HG02870 (cell line): ENCODE measurements at regions not wholly inside any gene's neighbourhood (a gene's known extent, or its start where the extent isn't known, plus 50 kb on each side); places are given as distances from the start of the nearest gene placed in this dataset.
"Not testable (repeated sequence)": the region's sequence is repeated elsewhere in the genome, so short reads cannot be mapped to it uniquely, and the experiment has no call there.

ENCODE experiments used
- ATAC-seq: cut with Tn5 transposase; IDR thresholded peaks from one replicate; pipeline ENCODE4 v1.9.1; 2021; ENCODE audit warnings: mild to moderate bottlenecking, moderate library complexity; ENCODE audit not compliant: unreplicated experiment

- no peak for ATAC-seq
Measured at GRCh38 chr10:33630761-33631160, 296.3 kb upstream of the NRP1 start.

- ATAC-seq = no peak
Measured at GRCh38 chr10:33627611-33628010, 293.1 kb upstream of the NRP1 start.

DNA sequence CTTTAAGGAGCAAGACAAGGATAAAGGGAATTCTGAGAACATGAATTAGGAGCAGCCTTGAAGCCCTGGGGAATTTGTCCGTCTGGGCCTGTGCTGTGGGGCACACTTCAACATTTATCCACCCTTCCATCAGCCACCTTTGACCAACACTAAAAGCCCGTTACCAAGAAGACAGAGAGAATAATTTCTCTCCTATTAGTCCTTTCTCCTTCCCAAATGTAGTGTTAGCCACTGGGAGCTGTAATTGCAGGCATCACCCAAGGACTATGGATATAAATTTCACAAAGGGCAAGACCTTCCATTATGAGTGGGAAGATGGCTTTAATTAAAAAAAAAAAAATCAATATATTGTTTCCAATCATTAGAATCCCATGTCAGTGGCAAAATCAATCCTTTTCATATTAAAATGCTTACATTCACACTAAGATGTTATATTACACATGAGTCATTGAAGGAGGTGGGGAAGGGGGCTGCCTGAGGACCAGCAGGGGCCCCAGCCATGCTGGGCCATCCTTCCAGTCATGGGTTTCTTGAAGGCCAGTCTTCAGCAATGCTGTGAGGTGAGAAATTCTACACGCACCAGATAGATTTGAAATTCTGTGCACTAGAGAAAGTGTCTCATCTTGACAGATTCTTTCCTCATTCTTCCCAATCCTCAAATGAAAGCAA lies 292.5 kb upstream of the NRP1 start:
- ATAC-seq = no peak

- no peak for ATAC-seq
Measured at GRCh38 chr10:33623669-33624068, 289.2 kb upstream of the NRP1 start.

- no peak for ATAC-seq
Measured at GRCh38 chr10:33621101-33621500, 286.6 kb upstream of the NRP1 start.

GRCh38 chr10:33618196-33618595 lies 283.7 kb upstream of the NRP1 start:
- ATAC-seq = no peak

GRCh38 chr10:33617381-33618080 lies 283.1 kb upstream of the NRP1 start:
- ATAC-seq = no peak

DNA sequence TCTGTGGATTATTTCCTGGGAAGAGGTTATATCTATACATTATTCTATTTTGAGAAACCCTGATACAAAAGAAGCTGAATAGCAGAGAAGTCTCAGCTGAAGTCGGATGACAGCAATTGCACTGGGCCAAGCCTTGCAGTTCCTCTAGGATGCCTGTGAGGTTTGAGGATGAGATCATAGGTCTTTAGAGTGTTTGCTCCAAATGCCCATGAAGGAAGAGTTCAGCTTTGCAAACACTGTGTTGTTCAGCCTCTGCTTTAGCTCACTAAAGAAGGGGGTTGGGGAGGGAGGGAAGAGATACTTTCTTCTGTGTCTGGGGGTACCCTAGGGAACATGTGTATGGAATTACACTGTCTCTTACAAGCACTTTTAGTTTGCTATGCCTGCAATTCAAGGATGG lies 282.5 kb upstream of the NRP1 start:
- no peak for ATAC-seq

DNA sequence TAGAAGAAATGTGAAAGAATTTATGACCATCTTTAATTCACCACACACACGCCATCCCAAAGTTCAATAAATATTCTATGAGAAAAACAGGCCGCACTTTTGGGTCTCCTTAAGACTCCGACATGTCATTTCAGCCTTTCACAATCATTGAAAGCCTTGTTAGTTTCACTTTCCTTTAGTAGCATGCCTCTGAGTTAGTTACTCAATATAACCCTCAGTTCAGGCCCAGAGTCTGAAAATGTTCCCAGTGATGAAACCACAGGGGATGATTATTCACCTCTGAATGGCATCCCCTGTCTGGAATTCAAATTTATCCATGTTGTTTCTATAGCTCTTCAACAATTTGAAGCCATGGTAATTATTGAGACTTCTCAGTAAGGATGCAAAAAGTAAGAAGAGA lies 278.1 kb upstream of the NRP1 start:
- no peak for ATAC-seq

GRCh38 chr10:33612116-33612515 lies 277.6 kb upstream of the NRP1 start:
- no peak for ATAC-seq

DNA sequence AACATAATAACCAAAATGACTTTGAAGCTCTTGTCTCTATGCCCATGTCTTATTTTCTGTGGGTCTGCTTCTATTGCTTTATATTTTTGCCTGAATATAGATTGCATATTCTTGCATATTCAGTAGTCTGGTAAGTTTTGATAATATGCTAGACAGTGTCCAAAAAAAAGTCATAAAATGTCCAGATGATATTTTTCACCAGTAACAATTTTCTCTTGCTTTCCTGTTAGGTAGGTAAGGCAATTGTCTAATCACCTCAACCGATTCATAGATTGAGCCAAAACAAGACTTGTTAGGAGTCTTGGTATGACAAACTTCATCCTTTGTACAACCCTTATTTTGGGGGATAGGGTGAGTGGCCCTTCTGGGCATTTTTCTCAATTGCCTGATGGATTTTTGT lies 277.0 kb upstream of the NRP1 start:
- no peak for ATAC-seq

GRCh38 chr10:33609546-33609945 lies 275.1 kb upstream of the NRP1 start:
- ATAC-seq = no peak

DNA sequence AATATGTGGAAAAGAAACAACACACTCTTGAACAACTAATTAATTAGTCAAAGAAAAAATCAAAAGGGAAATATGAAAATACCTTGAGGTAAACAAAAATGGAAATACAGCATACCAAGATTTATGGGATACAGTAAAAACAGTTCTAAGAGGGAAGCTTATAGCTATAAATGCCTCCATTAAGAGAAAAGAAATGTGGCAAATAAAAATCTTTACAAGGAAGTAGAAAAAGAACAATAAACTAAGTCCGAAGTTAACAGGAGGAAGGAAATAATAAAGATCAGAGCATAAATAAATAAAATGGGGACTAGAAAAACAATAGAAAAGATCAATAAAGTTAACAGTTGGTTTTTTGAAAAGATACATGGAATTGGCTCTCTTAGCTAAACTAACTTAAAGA lies 267.8 kb upstream of the NRP1 start:
- ATAC-seq = no peak

GRCh38 chr10:33600381-33600780 lies 265.9 kb upstream of the NRP1 start:
- ATAC-seq = no peak

DNA sequence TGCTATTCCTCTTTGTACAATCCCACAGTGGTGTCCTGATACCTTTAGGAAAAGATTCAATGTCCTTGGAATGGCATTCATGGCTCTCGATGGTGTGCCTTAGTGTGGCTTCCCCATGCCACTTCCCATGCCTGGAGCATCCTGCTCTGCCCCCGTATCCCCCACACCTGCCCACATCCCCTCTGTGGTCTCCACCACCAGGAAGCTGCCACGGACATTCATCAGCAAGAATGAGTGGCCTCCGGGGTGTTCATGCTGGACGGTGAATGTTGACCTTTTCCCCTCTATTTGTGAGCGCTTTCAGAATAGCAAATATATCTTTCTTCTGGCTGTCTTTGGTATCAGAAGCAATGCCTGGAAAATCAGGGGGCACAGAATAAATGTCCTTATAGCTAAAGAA lies 262.0 kb upstream of the NRP1 start:
- no peak for ATAC-seq

DNA sequence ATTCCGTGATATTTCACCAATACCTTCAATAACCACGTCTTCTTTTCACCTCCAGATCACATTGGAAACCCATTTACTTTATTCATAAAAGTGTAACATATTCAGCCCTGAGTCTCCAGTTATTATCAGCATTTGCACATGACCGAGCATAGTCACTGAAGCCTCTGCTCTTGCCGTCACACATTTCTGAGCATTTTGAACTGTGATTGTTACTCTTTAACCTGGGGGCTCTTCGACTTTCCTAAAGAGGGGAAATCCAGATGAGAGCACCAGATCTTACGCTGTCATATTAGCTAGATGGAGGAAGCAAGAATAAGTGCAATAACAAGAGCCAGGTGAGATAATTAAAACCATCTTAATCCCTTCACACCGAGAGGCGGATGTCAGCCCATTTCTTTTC lies 260.0 kb upstream of the NRP1 start:
- ATAC-seq = no peak

DNA sequence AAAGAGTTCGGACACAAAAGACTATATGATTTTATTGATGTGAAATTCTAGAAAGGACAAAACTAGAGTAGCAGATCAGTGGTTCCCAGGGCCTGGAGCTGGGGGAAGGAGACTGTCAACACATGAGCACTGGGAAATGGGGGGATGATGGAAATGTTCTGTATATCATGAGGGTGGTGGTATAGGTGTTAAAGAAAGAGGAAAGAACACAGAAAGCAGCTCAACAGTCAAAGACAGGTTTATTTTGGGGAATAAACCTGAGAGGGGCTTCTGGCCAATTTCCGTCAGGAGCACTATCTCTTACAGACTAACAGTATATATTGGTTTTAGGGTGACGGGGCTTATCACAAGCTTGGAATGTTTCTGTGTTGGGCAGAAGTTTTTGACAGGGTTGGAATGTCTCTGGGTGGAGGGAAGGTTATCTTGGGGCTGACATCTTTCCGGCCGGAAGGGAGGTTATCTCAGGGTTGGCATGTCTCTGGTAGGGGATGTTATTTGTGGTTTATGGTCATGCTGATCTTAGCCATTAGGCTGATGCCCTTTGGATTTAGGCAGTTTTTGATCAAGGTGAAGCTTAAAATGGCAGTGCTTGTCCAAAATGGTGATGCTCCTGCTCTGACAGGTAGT lies 254.6 kb upstream of the NRP1 start:
- ATAC-seq = no peak

DNA sequence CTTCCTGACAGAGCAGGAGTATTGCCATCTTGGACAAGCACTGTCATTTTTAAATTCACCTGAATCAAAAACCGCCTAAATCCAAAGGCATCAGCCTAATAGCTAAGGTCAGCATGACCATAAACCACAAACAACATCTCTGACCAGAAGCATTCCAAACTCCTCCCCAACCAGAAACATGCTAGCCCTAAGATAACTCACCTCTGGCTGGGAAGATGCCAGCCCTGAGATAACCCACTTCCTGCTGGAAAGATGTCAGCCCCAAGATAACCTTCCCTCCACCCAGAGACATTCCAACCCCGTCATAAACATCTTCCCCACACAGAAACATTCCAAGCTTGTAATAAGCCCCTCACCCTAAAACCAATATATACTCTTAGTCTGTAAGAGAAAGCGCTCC lies 250.1 kb upstream of the NRP1 start:
- ATAC-seq = not testable (repeated sequence)

- ATAC-seq = no peak
Measured at GRCh38 chr10:33579996-33580395, 245.5 kb upstream of the NRP1 start.

- ATAC-seq = no peak
Measured at GRCh38 chr10:33573606-33574005, 239.1 kb upstream of the NRP1 start.

DNA sequence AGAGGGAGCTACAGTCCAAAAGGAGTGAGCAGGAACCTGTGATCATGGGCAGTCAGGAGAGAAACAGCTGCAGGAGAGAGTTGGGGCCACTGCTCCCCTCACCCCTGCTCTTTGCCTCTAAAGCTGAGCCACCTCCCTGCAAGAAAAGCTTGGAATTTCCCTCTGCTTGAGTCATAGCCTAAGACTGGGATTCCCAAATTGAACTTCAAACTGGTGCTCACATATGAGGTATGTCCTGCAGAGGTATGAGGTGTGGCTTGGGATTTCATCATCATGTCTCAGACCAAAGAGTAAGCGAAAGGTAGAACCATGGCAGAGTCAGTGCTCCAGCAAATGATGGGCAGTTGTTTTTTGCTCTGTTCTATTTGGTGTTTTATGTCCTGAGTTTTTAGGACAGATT lies 237.1 kb upstream of the NRP1 start:
- no peak for ATAC-seq

DNA sequence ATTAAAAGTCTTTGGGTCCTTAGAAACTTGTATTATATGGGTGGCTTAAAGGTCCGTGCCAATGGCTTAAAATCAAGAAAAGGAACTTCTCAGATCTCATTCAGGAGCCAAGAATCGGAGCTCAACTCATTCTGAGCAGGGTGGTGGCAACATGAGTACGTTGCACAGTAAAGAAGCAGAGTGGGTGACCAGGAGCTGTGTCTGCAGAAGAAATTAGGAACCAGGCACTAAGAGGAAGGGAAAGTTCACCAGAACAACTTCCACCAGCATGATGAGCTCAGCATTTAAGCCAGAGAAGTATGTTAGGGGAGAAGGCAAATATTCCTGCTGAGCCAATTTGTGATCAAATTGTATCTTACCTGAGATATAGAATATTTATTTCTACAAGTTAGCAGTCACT lies 236.0 kb upstream of the NRP1 start:
- ATAC-seq = no peak
